ENCODE measurements at regions not wholly inside any gene's neighbourhood (a gene's known extent, or its start where the extent isn't known, plus 50 kb on each side); places are given as distances from the start of the nearest gene placed in this dataset.

DNA sequence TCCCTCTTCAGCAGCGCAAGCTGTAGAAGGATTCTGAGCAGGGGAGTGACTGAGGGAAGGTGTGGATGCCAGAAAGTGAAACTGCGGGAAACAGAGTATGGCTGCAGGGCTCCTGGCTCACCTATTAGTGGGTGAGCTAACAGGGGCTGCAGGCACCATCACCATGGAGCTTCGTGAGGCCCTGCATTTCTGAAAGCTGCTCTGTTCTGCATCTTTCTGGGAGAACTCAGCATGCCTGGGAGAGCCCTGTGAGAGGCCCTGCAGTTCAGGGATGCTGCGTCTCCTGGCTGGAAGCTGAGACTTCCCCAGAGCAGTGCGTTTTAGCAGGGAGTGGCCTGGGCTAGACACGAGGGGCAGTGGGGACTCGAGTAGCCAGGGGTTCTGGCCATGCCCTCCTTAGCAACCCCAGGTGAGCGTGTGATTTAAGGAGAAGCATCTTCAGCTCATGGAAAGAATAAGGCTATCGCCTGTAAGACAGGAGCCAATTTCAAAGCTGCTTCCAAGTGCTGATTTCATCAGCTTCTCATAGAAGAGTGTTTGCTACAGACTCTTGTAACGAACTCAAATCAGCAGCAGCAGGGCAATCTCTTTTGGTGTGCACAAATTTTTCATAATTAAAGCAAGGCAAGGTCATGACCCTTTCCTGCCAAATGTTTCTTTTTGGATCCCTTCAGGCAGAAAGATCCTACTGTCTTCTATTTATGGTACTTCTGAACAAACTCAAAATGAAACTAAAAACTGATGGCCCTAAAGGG, 293.6 kb upstream of the ZNF32 start:
- no peaks in the 10 kb centered on the region for H3K4me1 ChIP-seq (ENCODE audit: control insufficient read depth in 1 of 2, insufficient read depth in 2 of 2, low read length in 2 of 2)
- no TSS peak for BruUV-seq (replicated peaks)
- ATAC-seq (no peak), DNase-seq (ENCODE audit: low read depth, low spot score) (no peak)
- no peak overlapping the region for H3K9ac ChIP-seq (ENCODE audit: low read length)
- H3K4me2 ChIP-seq (ENCODE audit: low read length), result no peak overlapping the region
- no peak overlapping the region for H3K4me3 ChIP-seq (replicated peaks in 1 of 2; ENCODE audit: low read depth in 1 of 2, low read length in 2 of 2)
- TF ChIP-seq FOSL1 (IDR thresholded peaks at IDR 0.05; ENCODE audit: low read depth), result no peak
- TF ChIP-seq, protein P1, sequence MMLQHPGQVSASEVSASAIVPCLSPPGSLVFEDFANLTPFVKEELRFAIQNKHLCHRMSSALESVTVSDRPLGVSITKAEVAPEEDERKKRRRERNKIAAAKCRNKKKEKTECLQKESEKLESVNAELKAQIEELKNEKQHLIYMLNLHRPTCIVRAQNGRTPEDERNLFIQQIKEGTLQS (IDR thresholded peaks at IDR 0.05), result no peak
- TF ChIP-seq TCF7L2 (IDR thresholded peaks at IDR 0.05; ENCODE audit: borderline replicate concordance, extremely low read depth, insufficient read depth, insufficient read length), result no peak
- TF ChIP-seq, protein P2, sequence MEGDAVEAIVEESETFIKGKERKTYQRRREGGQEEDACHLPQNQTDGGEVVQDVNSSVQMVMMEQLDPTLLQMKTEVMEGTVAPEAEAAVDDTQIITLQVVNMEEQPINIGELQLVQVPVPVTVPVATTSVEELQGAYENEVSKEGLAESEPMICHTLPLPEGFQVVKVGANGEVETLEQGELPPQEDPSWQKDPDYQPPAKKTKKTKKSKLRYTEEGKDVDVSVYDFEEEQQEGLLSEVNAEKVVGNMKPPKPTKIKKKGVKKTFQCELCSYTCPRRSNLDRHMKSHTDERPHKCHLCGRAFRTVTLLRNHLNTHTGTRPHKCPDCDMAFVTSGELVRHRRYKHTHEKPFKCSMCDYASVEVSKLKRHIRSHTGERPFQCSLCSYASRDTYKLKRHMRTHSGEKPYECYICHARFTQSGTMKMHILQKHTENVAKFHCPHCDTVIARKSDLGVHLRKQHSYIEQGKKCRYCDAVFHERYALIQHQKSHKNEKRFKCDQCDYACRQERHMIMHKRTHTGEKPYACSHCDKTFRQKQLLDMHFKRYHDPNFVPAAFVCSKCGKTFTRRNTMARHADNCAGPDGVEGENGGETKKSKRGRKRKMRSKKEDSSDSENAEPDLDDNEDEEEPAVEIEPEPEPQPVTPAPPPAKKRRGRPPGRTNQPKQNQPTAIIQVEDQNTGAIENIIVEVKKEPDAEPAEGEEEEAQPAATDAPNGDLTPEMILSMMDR (IDR thresholded peaks at IDR 0.05 in 2 of 3, conservative IDR thresholded peaks at IDR 0.05 in 1 of 3; ENCODE audit: borderline replicate concordance in 1 of 3, insufficient read depth in 1 of 3, low read depth in 2 of 3, low read length in 2 of 3), result no peak
- TF ChIP-seq JUND (IDR thresholded peaks at IDR 0.05), result no peak
- no peak for TF ChIP-seq ZFX (IDR thresholded peaks at IDR 0.05)
- no peak for TF ChIP-seq EZH2phosphoT487 (IDR thresholded peaks at IDR 0.05; ENCODE audit: borderline replicate concordance)
- TF ChIP-seq POLR2A (IDR thresholded peaks at IDR 0.05; ENCODE audit: borderline replicate concordance, extremely low read depth, insufficient read depth, insufficient read length), result no peak
- no peak for TF ChIP-seq CBX3 (IDR thresholded peaks at IDR 0.05; ENCODE audit: low read depth)
- TF ChIP-seq ZNF274 (IDR thresholded peaks at IDR 0.05; ENCODE audit: low read depth, low read length), result no peak
- H3K27me3 ChIP-seq (ENCODE audit: insufficient read depth, low read length), result no peaks in the 10 kb centered on the region; the same call in 1 of the 2 replicates
- H3K36me3 ChIP-seq (ENCODE audit: control insufficient read depth in 1 of 2, insufficient read depth in 2 of 2, low read length in 2 of 2), result no peaks in the 10 kb centered on the region
- no peaks in the 10 kb centered on the region for H3K9me3 ChIP-seq (ENCODE audit: control insufficient read depth in 1 of 2, insufficient read depth in 1 of 2, low read depth in 1 of 2, low read length in 2 of 2)
- intact Hi-C loops (cut with micrococcal nuclease), result no loop called here
- H3K27ac ChIP-seq (ENCODE audit: low read depth, low read length), result no peak overlapping the region
- H4K20me1 ChIP-seq (ENCODE audit: insufficient read depth), result no peaks in the 10 kb centered on the region
- no peaks in the 10 kb centered on the region for H3K79me2 ChIP-seq (ENCODE audit: insufficient read depth, low read length)
- ChIA-PET POLR2A (no interaction called here), CTCF (interaction anchor here (0.6 kb wide), 1 partner anchor 59 kb away, joined by 6 read pairs; no protein-coding TSS in a partner anchor), RAD21 (ENCODE audit: low non-redundant PET in 1 of 2, low total read pairs in 2 of 2, uncharacterized antibody in 2 of 2, unreplicated experiment in 2 of 2) (no interaction called here)
- no peak overlapping the region for H2AFZ ChIP-seq (ENCODE audit: low read depth, low read length, poor library complexity, severe bottlenecking)
- H3K9me2 ChIP-seq (ENCODE audit: insufficient read depth), result no peaks in the 10 kb centered on the region

All from HCT116 (cell line).